Breast epithelium (tissue), 3 donors: ENCODE measurements at regions not wholly inside any gene's neighbourhood (a gene's known extent, or its start where the extent isn't known, plus 50 kb on each side); places are given as distances from the start of the nearest gene placed in this dataset.

Source experiments
- CTCF ChIP-seq, 3 donors: fragments of 450-650 bp; IDR thresholded peaks; one replicate each; pipeline ENCODE4 v1.5.1; 2016 to 2017; ENCODE audit warnings: antibody characterized with exemption in 3 of 3, mild to moderate bottlenecking in 3 of 3, moderate library complexity in 3 of 3
- POLR2AphosphoS5 ChIP-seq, 3 donors: sonication (generic); formaldehyde crosslinking; IDR thresholded peaks; one replicate each; pipeline ENCODE4 v1.6.1; 2017; ENCODE audit warnings: antibody characterized with exemption in 3 of 3

GRCh38 chr14:58947814-58948445 is 240.5 kb upstream of the DAAM1 start:
- no peak for TF ChIP-seq POLR2AphosphoS5 (IDR thresholded peaks at IDR 0.05)
- TF ChIP-seq CTCF (IDR thresholded peaks at IDR 0.05), result no peak
